ENCODE measurements at regions not wholly inside any gene's neighbourhood (a gene's known extent, or its start where the extent isn't known, plus 50 kb on each side); places are given as distances from the start of the nearest gene placed in this dataset.

GRCh38 chr20:23225407-23226060 is 125.1 kb upstream of the NXT1 start:
- TF ChIP-seq CTCF (conservative IDR thresholded peaks at IDR 0.05) (no peak), ZFX (IDR thresholded peaks at IDR 0.05) (no peak)
